Esophagus squamous epithelium (tissue), 4 donors: ENCODE measurements at regions not wholly inside any gene's neighbourhood (a gene's known extent, or its start where the extent isn't known, plus 50 kb on each side); places are given as distances from the start of the nearest gene placed in this dataset.

Experiments
- POLR2A ChIP-seq, 4 donors: fragments of 450-650 bp; IDR thresholded peaks; one replicate each; pipeline ENCODE4 v1.6.1; 2017; ENCODE audit warnings: antibody characterized with exemption in 4 of 4, mild to moderate bottlenecking in 4 of 4, moderate library complexity in 3 of 4
- TF ChIP-seq, protein P1 (sequence below), 6 experiments: fragments of 450-650 bp in 4 of 6; fragments of 200-600 bp in 2 of 6; sonication (generic) in 2 of 6; IDR thresholded peaks; one replicate each; pipeline ENCODE4 v1.5.1; 2016 to 2019; ENCODE audit warnings: antibody characterized with exemption in 6 of 6, mild to moderate bottlenecking in 4 of 6, moderate library complexity in 4 of 6

- TF ChIP-seq, protein P1, sequence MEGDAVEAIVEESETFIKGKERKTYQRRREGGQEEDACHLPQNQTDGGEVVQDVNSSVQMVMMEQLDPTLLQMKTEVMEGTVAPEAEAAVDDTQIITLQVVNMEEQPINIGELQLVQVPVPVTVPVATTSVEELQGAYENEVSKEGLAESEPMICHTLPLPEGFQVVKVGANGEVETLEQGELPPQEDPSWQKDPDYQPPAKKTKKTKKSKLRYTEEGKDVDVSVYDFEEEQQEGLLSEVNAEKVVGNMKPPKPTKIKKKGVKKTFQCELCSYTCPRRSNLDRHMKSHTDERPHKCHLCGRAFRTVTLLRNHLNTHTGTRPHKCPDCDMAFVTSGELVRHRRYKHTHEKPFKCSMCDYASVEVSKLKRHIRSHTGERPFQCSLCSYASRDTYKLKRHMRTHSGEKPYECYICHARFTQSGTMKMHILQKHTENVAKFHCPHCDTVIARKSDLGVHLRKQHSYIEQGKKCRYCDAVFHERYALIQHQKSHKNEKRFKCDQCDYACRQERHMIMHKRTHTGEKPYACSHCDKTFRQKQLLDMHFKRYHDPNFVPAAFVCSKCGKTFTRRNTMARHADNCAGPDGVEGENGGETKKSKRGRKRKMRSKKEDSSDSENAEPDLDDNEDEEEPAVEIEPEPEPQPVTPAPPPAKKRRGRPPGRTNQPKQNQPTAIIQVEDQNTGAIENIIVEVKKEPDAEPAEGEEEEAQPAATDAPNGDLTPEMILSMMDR (IDR thresholded peaks at IDR 0.05), result no peak
- no peak for TF ChIP-seq POLR2A (IDR thresholded peaks at IDR 0.05)
These were observed 324.3 kb upstream of the IRX4 start for GRCh38 chr5:2207109-2207399.
